HUES6 (cell line): ENCODE measurements at regions not wholly inside any gene's neighbourhood (a gene's known extent, or its start where the extent isn't known, plus 50 kb on each side); places are given as distances from the start of the nearest gene placed in this dataset.
"Not testable (repeated sequence)": the region's sequence is repeated elsewhere in the genome, so short reads cannot be mapped to it uniquely, and the experiment has no call there.

ENCODE experiments used
- H3K27ac ChIP-seq: 2 replicates; pipeline ENCODE4 v1.7.0; 2013; ENCODE audit warnings: low read depth, mild to moderate bottlenecking, low read length, inconsistent platforms
- H3K27me3 ChIP-seq: 2 replicates; pipeline ENCODE4 v1.6.1; 2013; ENCODE audit warnings: low read length; ENCODE audit not compliant: control insufficient read depth, insufficient read depth
- H3K36me3 ChIP-seq: 2 replicates; pipeline ENCODE4 v1.6.1; 2013; ENCODE audit warnings: low read length; ENCODE audit not compliant: control insufficient read depth, insufficient read depth
- H3K4me1 ChIP-seq: 2 replicates; pipeline ENCODE4 v1.6.1; 2013; ENCODE audit warnings: low read length; ENCODE audit not compliant: control insufficient read depth, insufficient read depth
- H3K4me3 ChIP-seq: 2 replicates; pipeline ENCODE4 v1.5.1; 2013; ENCODE audit warnings: low read depth, low read length
- H3K9ac ChIP-seq: one replicate; pipeline ENCODE4 v1.6.1; 2013; ENCODE audit warnings: mild to moderate bottlenecking, low read length
- H3K9me3 ChIP-seq: 2 replicates; pipeline ENCODE4 v1.6.1; 2013; ENCODE audit warnings: low read depth, low read length; ENCODE audit not compliant: control insufficient read depth, insufficient read depth

DNA sequence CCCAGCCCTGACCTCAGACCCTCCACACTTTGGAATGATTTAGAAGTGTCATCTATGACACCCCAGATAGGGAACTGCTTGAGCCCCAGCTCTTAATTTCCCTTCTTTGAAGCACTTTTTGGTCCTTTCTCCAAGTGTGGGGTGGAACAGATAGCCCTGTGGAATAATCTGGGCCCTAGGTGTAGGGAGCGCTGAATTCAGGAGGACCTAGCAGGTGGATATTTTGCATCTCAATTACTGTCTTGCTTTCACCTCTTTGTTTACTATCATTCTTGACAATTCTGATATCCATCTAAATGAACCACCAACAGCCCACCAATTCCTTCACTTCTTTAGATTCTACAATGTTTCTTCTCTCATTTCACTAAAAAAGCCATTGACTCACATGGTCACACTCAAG, 850.4 kb downstream of the KCNJ2 start:
- Histone ChIP-seq H3K36me3 (no peaks in the 10 kb centered on the region), H3K4me3 (no peak overlapping the region; the same call in 1 of the 2 replicates), H3K4me1 (peaks cover 11% of the 10 kb centered on the region; the same call in 1 of the 2 replicates), H3K9ac (no peak overlapping the region), H3K9me3 (peaks cover 12% of the 10 kb centered on the region; the same call in 1 of the 2 replicates), H3K27me3 (no peaks in the 10 kb centered on the region), H3K27ac (no peak overlapping the region)

DNA sequence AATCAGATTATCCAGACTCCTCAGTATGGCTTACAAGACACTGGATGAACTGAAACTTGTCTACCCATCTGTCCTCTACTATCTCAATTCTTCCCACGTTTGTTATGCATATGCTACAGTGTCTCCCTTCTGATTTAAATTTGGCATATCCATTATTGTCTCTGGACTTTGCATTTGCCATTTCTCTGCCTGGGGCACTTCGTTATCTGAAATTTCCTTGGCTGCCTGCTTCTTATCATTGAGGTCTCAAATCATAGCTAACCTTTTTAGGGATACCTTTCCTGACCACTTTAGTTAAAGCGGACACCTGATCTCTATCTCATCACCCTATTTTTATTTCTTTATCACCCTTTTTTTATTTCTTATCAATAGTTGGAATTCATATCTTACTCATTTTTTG, 853.4 kb downstream of the KCNJ2 start:
- H3K27ac ChIP-seq: no peak overlapping the region
- no peak overlapping the region for H3K9ac ChIP-seq
- H3K27me3 ChIP-seq: no peaks in the 10 kb centered on the region

GRCh38 chr17:71023249-71024030, 854.1 kb downstream of the KCNJ2 start:
- Histone ChIP-seq H3K36me3 (no peaks in the 10 kb centered on the region), H3K4me1 (peaks cover 11% of the 10 kb centered on the region; the same call in 1 of the 2 replicates), H3K4me3 (no peak overlapping the region), H3K27me3 (no peaks in the 10 kb centered on the region), H3K9me3 (peaks cover 12% of the 10 kb centered on the region; the same call in 1 of the 2 replicates), H3K9ac (no peak overlapping the region), H3K27ac (no peak overlapping the region)

More for the DNA sequence above, 853.4 kb downstream of the KCNJ2 start:
- Histone ChIP-seq H3K4me1 (peaks cover 11% of the 10 kb centered on the region; the same call in 1 of the 2 replicates), H3K9me3 (peaks cover 12% of the 10 kb centered on the region; the same call in 1 of the 2 replicates), H3K36me3 (no peaks in the 10 kb centered on the region), H3K4me3 (no peak overlapping the region)

DNA sequence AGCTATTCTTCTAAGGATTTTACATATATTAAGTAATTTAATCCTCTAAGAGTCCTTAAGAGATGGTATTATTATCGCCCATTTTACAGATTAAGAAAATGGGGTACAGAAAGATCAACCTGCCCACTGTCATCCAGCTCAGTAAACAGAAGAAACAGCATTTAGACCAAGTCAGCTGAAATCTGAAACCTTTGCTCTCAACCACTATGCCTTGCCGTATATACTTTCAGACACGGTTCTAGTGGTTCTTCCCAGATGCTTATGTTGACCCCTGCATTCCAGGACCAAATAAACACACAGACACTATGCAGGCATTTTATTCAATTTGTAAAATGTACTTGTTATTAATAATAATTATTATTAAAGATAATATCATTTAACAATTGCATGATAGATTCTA, 854.8 kb downstream of the KCNJ2 start:
- Histone ChIP-seq H3K27ac (no peak overlapping the region), H3K4me1 (peaks cover 11% of the 10 kb centered on the region; the same call in 1 of the 2 replicates), H3K9ac (no peak overlapping the region), H3K4me3 (no peak overlapping the region), H3K27me3 (no peaks in the 10 kb centered on the region), H3K9me3 (peaks cover 10% of the 10 kb centered on the region; the same call in 1 of the 2 replicates), H3K36me3 (no peaks in the 10 kb centered on the region)

DNA sequence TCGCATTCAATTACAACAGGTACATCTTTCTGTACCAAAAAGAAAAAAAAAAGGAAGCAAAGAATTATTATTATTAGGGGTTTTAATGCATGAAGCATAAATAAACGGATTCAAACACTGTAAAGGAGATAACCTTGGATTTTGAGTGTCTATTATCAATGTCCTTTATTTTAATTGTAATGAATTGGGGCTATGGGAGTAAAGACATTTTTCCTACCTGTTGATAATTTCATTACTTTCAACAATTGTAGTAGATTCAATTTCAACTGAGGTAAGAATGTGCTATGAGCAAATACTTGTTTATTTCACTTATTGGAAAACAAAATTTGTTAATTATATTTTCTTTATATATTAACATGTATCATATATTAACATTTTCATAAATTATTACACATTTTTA, 855.6 kb downstream of the KCNJ2 start:
- no peak overlapping the region for H3K9ac ChIP-seq
- H3K36me3 ChIP-seq: no peaks in the 10 kb centered on the region
- no peak overlapping the region for H3K4me3 ChIP-seq
- peaks cover 5% of the 10 kb centered on the region; the same call in 1 of the 2 replicates for H3K27me3 ChIP-seq
- H3K4me1 ChIP-seq: peaks cover 7% of the 10 kb centered on the region; the same call in 1 of the 2 replicates
- H3K9me3 ChIP-seq: peaks cover 10% of the 10 kb centered on the region; the same call in 1 of the 2 replicates
- H3K27ac ChIP-seq: no peak overlapping the region

- Histone ChIP-seq H3K36me3 (no peaks in the 10 kb centered on the region), H3K4me3 (no peak overlapping the region), H3K9ac (no peak overlapping the region), H3K9me3 (no peaks in the 10 kb centered on the region; the same call in 1 of the 2 replicates), H3K27ac (no peak overlapping the region), H3K27me3 (peaks cover 33% of the 10 kb centered on the region), H3K4me1 (peaks cover 20% of the 10 kb centered on the region)
Measured at GRCh38 chr17:71029246-71029645, 859.9 kb downstream of the KCNJ2 start.

GRCh38 chr17:71031286-71031685, 862.0 kb downstream of the KCNJ2 start:
- not testable (repeated sequence) for H3K27ac ChIP-seq, H3K9ac ChIP-seq, H3K4me3 ChIP-seq, H3K9me3 ChIP-seq, H3K36me3 ChIP-seq
- H3K27me3 ChIP-seq: peaks cover 53% of the 10 kb centered on the region
- H3K4me1 ChIP-seq: peaks cover 22% of the 10 kb centered on the region

DNA sequence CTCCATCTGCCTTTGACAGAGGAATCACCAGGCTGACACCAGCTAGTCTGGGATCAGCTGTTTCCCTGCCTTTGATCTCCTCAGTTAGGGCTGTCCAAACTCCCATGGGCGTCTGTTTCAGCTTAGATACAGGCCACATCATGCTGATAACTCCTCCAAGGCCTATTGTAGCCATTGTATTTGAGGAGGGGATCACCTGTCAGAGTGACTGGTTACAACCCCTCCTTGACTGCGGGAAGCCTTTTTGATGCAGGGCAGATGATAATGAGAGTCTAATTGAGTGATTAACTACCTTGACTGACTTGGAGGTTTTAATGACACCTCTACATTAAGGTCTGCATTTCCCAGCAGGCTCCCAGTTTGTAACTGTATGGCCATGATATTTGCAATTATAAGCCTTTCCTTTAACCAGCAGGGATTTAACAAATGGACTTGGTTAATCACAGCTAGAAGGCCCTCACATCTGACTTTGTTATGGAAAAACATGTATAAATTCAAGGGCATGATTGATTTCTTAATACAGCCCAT, 863.5 kb downstream of the KCNJ2 start:
- peak overlapping the region; percentile 27; the same call in 1 of the 2 replicates for H3K4me3 ChIP-seq
- no peaks in the 10 kb centered on the region; the same call in 1 of the 2 replicates for H3K9me3 ChIP-seq
- H3K27ac ChIP-seq: peak overlapping the region; percentile 64; the same call in 1 of the 2 replicates
- H3K4me1 ChIP-seq: peaks cover 22% of the 10 kb centered on the region
- no peaks in the 10 kb centered on the region for H3K36me3 ChIP-seq
- peak overlapping the region; percentile 56 for H3K9ac ChIP-seq
- H3K27me3 ChIP-seq: peaks cover 69% of the 10 kb centered on the region

DNA sequence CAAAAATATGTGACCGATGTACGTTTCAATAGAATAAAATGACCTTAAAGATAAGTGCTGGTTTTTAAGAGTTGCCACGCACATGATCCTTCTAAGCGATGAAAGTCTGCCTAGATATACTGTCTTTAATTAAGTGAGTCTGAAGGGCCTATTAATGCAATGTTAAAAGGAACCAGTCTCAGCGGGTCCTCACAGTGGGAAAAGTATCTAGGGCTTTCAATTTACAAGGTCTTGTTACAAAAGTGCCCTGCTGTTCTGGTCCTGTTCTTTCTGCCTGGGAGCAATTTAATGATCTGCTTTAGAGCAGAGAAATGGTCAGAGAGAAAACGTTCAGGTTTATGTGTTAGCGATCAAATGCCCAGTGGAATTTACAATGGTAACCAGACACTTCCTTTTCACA, 864.0 kb downstream of the KCNJ2 start:
- peak overlapping the region; percentile 64; the same call in 1 of the 2 replicates for H3K27ac ChIP-seq
- no peaks in the 10 kb centered on the region; the same call in 1 of the 2 replicates for H3K9me3 ChIP-seq
- H3K27me3 ChIP-seq: peaks cover 74% of the 10 kb centered on the region
- H3K36me3 ChIP-seq: no peaks in the 10 kb centered on the region
- peak overlapping the region; percentile 56 for H3K9ac ChIP-seq
- peak overlapping the region; percentile 27; the same call in 1 of the 2 replicates for H3K4me3 ChIP-seq
- H3K4me1 ChIP-seq: peaks cover 22% of the 10 kb centered on the region

DNA sequence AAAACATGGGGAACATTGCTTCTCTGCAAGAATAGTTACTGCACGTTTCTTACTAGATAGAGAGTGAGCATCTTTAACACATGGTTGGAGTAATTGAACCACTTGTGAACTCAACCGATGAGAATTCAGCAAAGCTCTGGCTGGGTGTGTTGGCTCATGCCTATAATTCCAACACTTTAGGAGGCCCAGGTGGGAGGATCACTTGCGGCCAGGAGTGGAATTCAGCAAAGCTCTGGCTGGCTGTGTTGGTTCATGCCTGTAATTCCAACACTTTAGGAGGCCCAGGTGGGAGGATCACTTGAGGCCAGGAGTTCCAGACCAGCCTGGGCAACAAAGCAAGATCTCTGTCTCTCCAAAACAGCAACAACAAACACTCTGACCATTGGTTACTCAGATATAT, 865.9 kb downstream of the KCNJ2 start:
- Histone ChIP-seq H3K27ac (no peak overlapping the region), H3K4me1 (peaks cover 26% of the 10 kb centered on the region), H3K27me3 (peaks cover 74% of the 10 kb centered on the region), H3K9me3 (no peaks in the 10 kb centered on the region; the same call in 1 of the 2 replicates), H3K9ac (no peak overlapping the region), H3K36me3 (no peaks in the 10 kb centered on the region), H3K4me3 (no peak overlapping the region)

- peaks cover 61% of the 10 kb centered on the region for H3K27me3 ChIP-seq
- no peak overlapping the region for H3K9ac ChIP-seq
- no peak overlapping the region for H3K27ac ChIP-seq
- H3K36me3 ChIP-seq: no peaks in the 10 kb centered on the region
- H3K4me1 ChIP-seq: peaks cover 20% of the 10 kb centered on the region
- no peak overlapping the region for H3K4me3 ChIP-seq
- H3K9me3 ChIP-seq: no peaks in the 10 kb centered on the region
Measured at GRCh38 chr17:71037386-71037785, 868.1 kb downstream of the KCNJ2 start.
